Skeletal muscle cell (primary cell): ENCODE measurements at regions not wholly inside any gene's neighbourhood (a gene's known extent, or its start where the extent isn't known, plus 50 kb on each side); places are given as distances from the start of the nearest gene placed in this dataset.
"Not testable (repeated sequence)": the region's sequence is repeated elsewhere in the genome, so short reads cannot be mapped to it uniquely, and the experiment has no call there.

Experiments
- DNase-seq: peaks from one replicate; pipeline ENCODE4 v3.0.0-alpha.2; 2010; ENCODE audit warnings: low read depth
- H3K4me3 ChIP-seq: 2 replicates; pipeline ENCODE4 v1.5.1; 2011; ENCODE audit warnings: low read depth, mild to moderate bottlenecking, control low read depth, low read length, moderate library complexity

GRCh38 chr4:152079079-152079478 is 318.3 kb upstream of the GATB start:
- no peak for DNase-seq
- no peak overlapping the region for H3K4me3 ChIP-seq

GRCh38 chr4:152077582-152077981 is 316.8 kb upstream of the GATB start:
- DNase-seq: no peak
- no peak overlapping the region for H3K4me3 ChIP-seq

- DNase-seq: no peak
- no peak overlapping the region for H3K4me3 ChIP-seq
Observed at GRCh38 chr4:152075253-152075928, 314.6 kb upstream of the GATB start.

- no peak overlapping the region for H3K4me3 ChIP-seq
- no peak for DNase-seq
Observed at GRCh38 chr4:152074573-152074972, 313.8 kb upstream of the GATB start.

- DNase-seq: no peak
- H3K4me3 ChIP-seq: no peak overlapping the region
Observed at GRCh38 chr4:152074088-152074437, 313.3 kb upstream of the GATB start.

- no peak for DNase-seq
- no peak overlapping the region for H3K4me3 ChIP-seq
Observed at GRCh38 chr4:152073351-152074087, 312.7 kb upstream of the GATB start.

GRCh38 chr4:152072906-152073305 is 312.1 kb upstream of the GATB start:
- no peak overlapping the region for H3K4me3 ChIP-seq
- DNase-seq: no peak

- no peak overlapping the region for H3K4me3 ChIP-seq
- DNase-seq: no peak
Observed at GRCh38 chr4:152072001-152072485, 311.2 kb upstream of the GATB start.

GRCh38 chr4:152070854-152071253 is 310.0 kb upstream of the GATB start:
- H3K4me3 ChIP-seq: no peak overlapping the region
- DNase-seq: no peak

GRCh38 chr4:152068866-152069265 is 308.1 kb upstream of the GATB start:
- no peak overlapping the region for H3K4me3 ChIP-seq
- no peak for DNase-seq

- H3K4me3 ChIP-seq: no peak overlapping the region
- no peak for DNase-seq
Observed at GRCh38 chr4:152065545-152065944, 304.7 kb upstream of the GATB start.

GRCh38 chr4:152064753-152065152 is 303.9 kb upstream of the GATB start:
- H3K4me3 ChIP-seq: no peak overlapping the region
- DNase-seq: no peak

- no peak for DNase-seq
- H3K4me3 ChIP-seq: no peak overlapping the region
Observed at GRCh38 chr4:152064282-152064681, 303.5 kb upstream of the GATB start.

GRCh38 chr4:152063621-152064240 is 302.9 kb upstream of the GATB start:
- H3K4me3 ChIP-seq: no peak overlapping the region
- no peak for DNase-seq

GRCh38 chr4:152062936-152063620 is 302.3 kb upstream of the GATB start:
- no peak for DNase-seq
- H3K4me3 ChIP-seq: no peak overlapping the region

- DNase-seq: no peak
Observed at GRCh38 chr4:152054731-152055130, 293.9 kb upstream of the GATB start.

GRCh38 chr4:152052451-152053057 is 291.7 kb upstream of the GATB start:
- H3K4me3 ChIP-seq: no peak overlapping the region
- DNase-seq: no peak

More at GRCh38 chr4:152054731-152055130, 293.9 kb upstream of the GATB start:
- no peak overlapping the region for H3K4me3 ChIP-seq

- not testable (repeated sequence) for H3K4me3 ChIP-seq, DNase-seq
Observed at GRCh38 chr4:152051332-152051731, 290.5 kb upstream of the GATB start.

- no peak for DNase-seq
- no peak overlapping the region for H3K4me3 ChIP-seq
Observed at GRCh38 chr4:152050106-152050505, 289.3 kb upstream of the GATB start.

- no peak for DNase-seq
- H3K4me3 ChIP-seq: no peak overlapping the region
Observed at GRCh38 chr4:152047451-152047850, 286.6 kb upstream of the GATB start.
